ENCODE measurements at regions not wholly inside any gene's neighbourhood (a gene's known extent, or its start where the extent isn't known, plus 50 kb on each side); places are given as distances from the start of the nearest gene placed in this dataset.

DNA sequence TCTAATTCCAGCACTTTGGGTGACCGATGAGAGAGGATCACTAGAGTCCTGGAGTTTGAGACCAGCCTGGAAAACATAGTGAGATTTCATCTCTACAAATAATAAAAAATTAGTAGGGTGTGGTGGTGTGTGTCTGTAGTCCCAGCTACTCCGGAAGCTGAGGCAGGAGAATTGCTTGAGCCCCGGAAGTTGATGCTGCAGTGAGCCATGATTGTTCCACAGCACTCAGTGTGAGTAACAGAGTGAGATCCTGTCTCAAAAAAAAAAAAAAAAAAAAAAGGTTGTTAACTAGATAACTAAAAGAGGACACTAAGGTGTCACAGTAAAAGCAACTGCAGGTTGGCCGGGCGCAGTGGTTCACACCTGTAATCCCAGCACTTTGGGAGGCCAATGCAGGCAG is 121.3 kb upstream of the MAX start:
- DNase-seq (no peak), ATAC-seq (ENCODE audit: insufficient read depth, low read depth) (no peak)
- no peaks in the 10 kb centered on the region for H3K27me3 ChIP-seq (ENCODE audit: insufficient read depth, low read length, poor library complexity)
- no peak overlapping the region for H3K4me3 ChIP-seq (ENCODE audit: low read depth in 1 of 2, low read length in 2 of 2)
- H3K27ac ChIP-seq (ENCODE audit: low read length) = no peak overlapping the region
- no peaks in the 10 kb centered on the region for H4K20me1 ChIP-seq (ENCODE audit: insufficient read depth, low read length)
- H2AFZ ChIP-seq (ENCODE audit: low read depth, low read length) = no peak overlapping the region
- no peak overlapping the region for H3K9ac ChIP-seq (ENCODE audit: low read depth, low read length)
- H3K9me3 ChIP-seq (ENCODE audit: insufficient read depth, low read length, severe bottlenecking) = no peaks in the 10 kb centered on the region
- no peak overlapping the region for H3K4me2 ChIP-seq (ENCODE audit: insufficient read depth, low read length)
- H3K36me3 ChIP-seq (ENCODE audit: insufficient read depth, low read length) = no peaks in the 10 kb centered on the region
- TF ChIP-seq EZH2 (IDR thresholded peaks at IDR 0.05; ENCODE audit: borderline replicate concordance, low read depth, low read length, severe bottlenecking) = no peak
- TF ChIP-seq, protein P1, sequence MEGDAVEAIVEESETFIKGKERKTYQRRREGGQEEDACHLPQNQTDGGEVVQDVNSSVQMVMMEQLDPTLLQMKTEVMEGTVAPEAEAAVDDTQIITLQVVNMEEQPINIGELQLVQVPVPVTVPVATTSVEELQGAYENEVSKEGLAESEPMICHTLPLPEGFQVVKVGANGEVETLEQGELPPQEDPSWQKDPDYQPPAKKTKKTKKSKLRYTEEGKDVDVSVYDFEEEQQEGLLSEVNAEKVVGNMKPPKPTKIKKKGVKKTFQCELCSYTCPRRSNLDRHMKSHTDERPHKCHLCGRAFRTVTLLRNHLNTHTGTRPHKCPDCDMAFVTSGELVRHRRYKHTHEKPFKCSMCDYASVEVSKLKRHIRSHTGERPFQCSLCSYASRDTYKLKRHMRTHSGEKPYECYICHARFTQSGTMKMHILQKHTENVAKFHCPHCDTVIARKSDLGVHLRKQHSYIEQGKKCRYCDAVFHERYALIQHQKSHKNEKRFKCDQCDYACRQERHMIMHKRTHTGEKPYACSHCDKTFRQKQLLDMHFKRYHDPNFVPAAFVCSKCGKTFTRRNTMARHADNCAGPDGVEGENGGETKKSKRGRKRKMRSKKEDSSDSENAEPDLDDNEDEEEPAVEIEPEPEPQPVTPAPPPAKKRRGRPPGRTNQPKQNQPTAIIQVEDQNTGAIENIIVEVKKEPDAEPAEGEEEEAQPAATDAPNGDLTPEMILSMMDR (IDR thresholded peaks at IDR 0.05; ENCODE audit: borderline replicate concordance, extremely low read depth, low read length, poor library complexity, severe bottlenecking) = no peak
- H3K4me1 ChIP-seq (ENCODE audit: insufficient read depth, low read length) = peaks cover 27% of the 10 kb centered on the region
- H3K79me2 ChIP-seq (ENCODE audit: insufficient read depth, low read length) = no peaks in the 10 kb centered on the region

DNA sequence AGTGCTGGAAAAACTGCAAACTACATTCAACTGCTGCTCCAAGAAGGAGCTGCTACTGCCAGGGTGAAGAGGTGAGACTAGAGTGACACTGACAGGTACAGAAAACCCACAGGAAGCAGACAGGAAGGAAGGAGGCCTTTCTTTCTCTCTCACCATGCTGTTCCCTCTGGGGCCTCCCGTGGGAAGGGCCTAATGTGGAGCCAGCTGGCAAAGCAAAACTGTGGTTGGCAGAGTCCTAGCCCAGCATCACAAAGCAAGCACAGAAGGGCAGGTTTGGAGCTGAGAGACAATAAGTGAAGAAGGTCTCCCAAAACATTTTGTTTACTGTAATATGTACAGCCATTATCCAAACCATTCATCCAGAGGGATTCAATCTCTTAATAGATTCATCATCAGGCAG is 122.5 kb upstream of the MAX start:
- Histone ChIP-seq H3K27ac (ENCODE audit: low read length) (peak overlapping the region; percentile 80), H3K9ac (ENCODE audit: low read depth, low read length) (peak overlapping the region; percentile 15), H3K4me3 (ENCODE audit: low read depth in 1 of 2, low read length in 2 of 2) (peak overlapping the region in 1 of 2 experiments; percentile 9; a peak in 1 of 4 replicates), H3K4me1 (ENCODE audit: insufficient read depth, low read length) (peaks cover 27% of the 10 kb centered on the region), H2AFZ (ENCODE audit: low read depth, low read length) (peak overlapping the region; percentile 4; the same call in 1 of the 2 replicates), H4K20me1 (ENCODE audit: insufficient read depth, low read length) (no peaks in the 10 kb centered on the region), H3K79me2 (ENCODE audit: insufficient read depth, low read length) (no peaks in the 10 kb centered on the region), H3K9me3 (ENCODE audit: insufficient read depth, low read length, severe bottlenecking) (no peaks in the 10 kb centered on the region), H3K4me2 (ENCODE audit: insufficient read depth, low read length) (peak overlapping the region; percentile 39), H3K36me3 (ENCODE audit: insufficient read depth, low read length) (no peaks in the 10 kb centered on the region), H3K27me3 (ENCODE audit: insufficient read depth, low read length, poor library complexity) (no peaks in the 10 kb centered on the region)
- peak; percentile 91 for ATAC-seq (ENCODE audit: insufficient read depth, low read depth)
- TF ChIP-seq, protein P1 (IDR thresholded peaks at IDR 0.05; ENCODE audit: borderline replicate concordance, extremely low read depth, low read length, poor library complexity, severe bottlenecking) = no peak
- no peak for TF ChIP-seq EZH2 (IDR thresholded peaks at IDR 0.05; ENCODE audit: borderline replicate concordance, low read depth, low read length, severe bottlenecking)
- peak; percentile 77 for DNase-seq

DNA sequence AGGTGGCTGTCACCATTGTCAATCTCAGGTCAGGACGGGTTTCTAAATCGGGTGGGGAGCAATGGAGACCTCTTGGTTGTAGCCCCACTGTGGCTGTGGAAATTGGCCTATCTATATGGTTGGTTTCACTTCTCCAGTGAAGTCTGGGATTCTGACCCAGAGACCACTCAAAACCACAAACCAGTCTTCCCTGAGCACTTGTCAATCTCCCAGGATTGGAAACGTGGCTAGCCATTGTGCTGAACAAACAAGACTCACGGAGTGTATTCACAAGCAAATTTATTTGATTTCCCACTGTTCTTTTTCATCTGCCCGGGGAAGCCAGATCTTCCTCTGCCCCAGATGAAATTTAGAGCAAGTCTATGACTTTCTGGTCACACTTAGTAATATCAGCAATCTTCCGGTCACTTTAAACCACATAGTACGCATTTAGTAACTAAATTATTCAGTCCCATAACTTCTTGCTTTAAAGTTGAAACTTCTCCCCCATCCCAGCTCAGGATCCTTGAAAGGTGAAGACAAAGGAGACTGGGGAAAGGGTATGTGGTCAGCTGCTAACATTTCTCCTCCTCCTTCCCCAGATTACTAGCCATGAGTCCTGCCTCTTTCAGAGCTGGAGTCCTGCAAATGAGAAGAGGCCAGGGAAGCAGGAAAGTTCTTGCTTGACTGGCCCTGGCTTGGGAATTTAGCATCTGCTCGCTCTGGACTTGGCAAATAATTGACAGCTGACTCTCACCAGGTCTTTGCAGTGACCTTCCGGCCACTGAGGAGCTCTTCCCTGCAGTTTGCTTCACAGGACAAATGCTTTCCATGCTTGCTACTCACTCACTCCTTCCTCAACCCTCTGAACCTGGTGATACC is 123.2 kb upstream of the MAX start:
- H3K4me2 ChIP-seq (ENCODE audit: insufficient read depth, low read length) = peak overlapping the region; percentile 39
- no peaks in the 10 kb centered on the region for H3K27me3 ChIP-seq (ENCODE audit: insufficient read depth, low read length, poor library complexity)
- TF ChIP-seq, protein P1 (IDR thresholded peaks at IDR 0.05; ENCODE audit: borderline replicate concordance, extremely low read depth, low read length, poor library complexity, severe bottlenecking) = no peak
- TF ChIP-seq EZH2 (IDR thresholded peaks at IDR 0.05; ENCODE audit: borderline replicate concordance, low read depth, low read length, severe bottlenecking) = no peak
- peak overlapping the region; percentile 80 for H3K27ac ChIP-seq (ENCODE audit: low read length)
- H3K79me2 ChIP-seq (ENCODE audit: insufficient read depth, low read length) = no peaks in the 10 kb centered on the region
- H3K4me3 ChIP-seq (ENCODE audit: low read depth in 1 of 2, low read length in 2 of 2) = peak overlapping the region in 1 of 2 experiments; percentile 9; a peak in 1 of 4 replicates
- H2AFZ ChIP-seq (ENCODE audit: low read depth, low read length) = peak overlapping the region; percentile 4; the same call in 1 of the 2 replicates
- H3K4me1 ChIP-seq (ENCODE audit: insufficient read depth, low read length) = peaks cover 27% of the 10 kb centered on the region
- no peak for DNase-seq
- H3K9ac ChIP-seq (ENCODE audit: low read depth, low read length) = peak overlapping the region; percentile 15
- H4K20me1 ChIP-seq (ENCODE audit: insufficient read depth, low read length) = no peaks in the 10 kb centered on the region
- ATAC-seq (ENCODE audit: insufficient read depth, low read depth) = peak; percentile 20; the same call in 1 of the 3 replicates
- no peaks in the 10 kb centered on the region for H3K9me3 ChIP-seq (ENCODE audit: insufficient read depth, low read length, severe bottlenecking)
- H3K36me3 ChIP-seq (ENCODE audit: insufficient read depth, low read length) = no peaks in the 10 kb centered on the region

All from DND-41 (cell line).